ENCODE measurements at regions not wholly inside any gene's neighbourhood (a gene's known extent, or its start where the extent isn't known, plus 50 kb on each side); places are given as distances from the start of the nearest gene placed in this dataset.
A peak's percentile ranks its signal among the peaks of the same experiment; 100 is the strongest.
"Not testable (repeated sequence)": the region's sequence is repeated elsewhere in the genome, so short reads cannot be mapped to it uniquely, and the experiment has no call there.

DNA sequence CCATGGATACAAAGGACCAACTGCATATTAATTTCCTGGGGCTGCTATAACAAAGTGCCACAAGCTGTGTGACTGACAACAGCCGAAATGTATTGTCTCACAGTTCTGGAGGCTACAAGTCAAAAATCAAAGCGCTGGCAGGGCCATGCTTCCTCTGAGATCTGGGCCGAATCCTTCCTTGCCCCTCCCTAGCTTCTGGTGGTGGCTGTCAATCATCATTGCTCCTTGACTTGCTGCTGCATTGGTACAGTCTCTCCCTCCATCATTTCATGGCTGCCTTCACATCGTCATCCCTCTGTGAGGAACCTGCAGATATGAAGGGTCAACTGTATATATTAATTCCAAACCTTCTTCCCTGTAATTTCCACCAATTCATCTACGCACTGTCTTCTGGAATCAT lies 118.3 kb downstream of the EXOC5 start:
- Histone ChIP-seq H3K27ac (no peak overlapping the region), H3K4me3 (no peak overlapping the region), H3K36me3 (no peaks in the 10 kb centered on the region), H3K9me3 (no peaks in the 10 kb centered on the region), H3K27me3 (no peaks in the 10 kb centered on the region), H3K4me1 (no peaks in the 10 kb centered on the region)
- ATAC-seq (ENCODE audit: low FRiP score in 2 of 2) (no peak), DNase-seq (no peak)
- TF ChIP-seq CTCF (IDR thresholded peaks at IDR 0.05), result no peak
- TF ChIP-seq POLR2AphosphoS5 (IDR thresholded peaks at IDR 0.05), result no peak
- TF ChIP-seq POLR2A (IDR thresholded peaks at IDR 0.05), result no peak
- no peak for TF ChIP-seq EP300 (IDR thresholded peaks at IDR 0.05)
- 89 to 96% methylated on average over 4 to 5 of the region's 5 CpGs for WGBS, 2 donors

DNA sequence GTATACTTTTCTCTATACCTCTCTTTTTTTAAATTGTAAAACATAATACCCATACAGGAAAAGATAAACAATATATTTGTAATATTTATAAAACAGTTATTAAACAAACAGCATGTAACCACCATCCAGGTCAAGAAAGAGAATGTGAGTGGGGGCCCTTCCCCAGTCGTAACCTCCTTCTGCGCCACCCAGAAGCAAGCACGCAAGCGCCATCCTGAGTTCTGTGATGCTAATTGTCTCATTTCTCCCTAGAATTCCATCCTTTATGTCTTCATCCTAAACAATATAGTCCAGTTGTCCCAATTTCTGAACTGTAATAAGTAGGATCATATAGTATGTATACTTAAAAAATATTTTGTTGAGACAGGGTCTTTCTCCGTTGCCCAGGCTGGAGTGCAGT lies 129.5 kb downstream of the EXOC5 start:
- Histone ChIP-seq H3K27ac (no peak overlapping the region), H3K4me3 (no peak overlapping the region), H3K27me3 (no peaks in the 10 kb centered on the region), H3K36me3 (no peaks in the 10 kb centered on the region), H3K4me1 (no peaks in the 10 kb centered on the region), H3K9me3 (no peaks in the 10 kb centered on the region)
- no peak for ATAC-seq (ENCODE audit: low FRiP score in 2 of 2)
- WGBS, 2 donors, result 87 to 91% methylated on average over 5 of the region's 5 CpGs
- no peak for TF ChIP-seq POLR2AphosphoS5 (IDR thresholded peaks at IDR 0.05)
- TF ChIP-seq EP300 (IDR thresholded peaks at IDR 0.05), result no peak
- TF ChIP-seq POLR2A (IDR thresholded peaks at IDR 0.05), result no peak
- TF ChIP-seq CTCF (IDR thresholded peaks at IDR 0.05), result no peak
- no peak for DNase-seq

DNA sequence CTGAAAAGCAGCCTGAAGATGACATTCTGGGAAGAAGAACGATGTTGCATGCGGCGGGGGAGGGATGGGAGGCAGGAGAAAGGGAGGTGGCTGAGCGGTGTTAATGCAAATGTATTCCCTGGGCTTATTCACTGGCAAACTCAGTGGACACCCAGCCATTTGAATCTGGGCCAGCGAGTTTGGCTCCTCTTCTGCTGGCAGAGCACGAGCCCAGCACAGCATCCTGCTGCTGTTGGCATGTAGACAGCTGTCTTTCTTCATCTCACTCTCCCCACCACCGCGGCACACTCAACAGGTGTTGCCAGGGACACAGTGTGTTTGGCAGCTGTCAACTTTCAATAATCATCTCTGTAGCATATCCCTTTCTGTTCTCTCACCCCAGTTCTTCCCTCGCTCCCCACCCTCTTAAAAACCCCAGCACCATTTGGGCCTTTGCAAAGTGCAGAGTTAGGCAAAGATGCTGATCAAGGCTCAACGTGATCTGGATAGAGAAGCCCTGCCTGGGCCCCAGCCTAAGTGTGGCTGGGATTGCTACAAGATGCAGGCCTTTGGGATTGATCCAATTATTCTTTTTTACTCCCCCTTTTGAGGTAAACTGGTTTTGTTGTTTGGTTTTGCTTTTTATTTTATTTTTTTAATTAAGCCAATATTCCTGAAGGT lies 131.9 kb downstream of the EXOC5 start:
- WGBS, 2 donors, result 59 to 66% methylated on average over 10 of the region's 10 CpGs
- DNase-seq (no peak), ATAC-seq (ENCODE audit: low FRiP score in 2 of 2) (no peak)
- no peaks in the 10 kb centered on the region for H3K9me3 ChIP-seq
- no peaks in the 10 kb centered on the region for H3K4me1 ChIP-seq
- H3K27me3 ChIP-seq, result no peaks in the 10 kb centered on the region
- H3K36me3 ChIP-seq, result no peaks in the 10 kb centered on the region
- no peak for TF ChIP-seq POLR2A (IDR thresholded peaks at IDR 0.05)
- no peak for TF ChIP-seq CTCF (IDR thresholded peaks at IDR 0.05)
- no peak for TF ChIP-seq POLR2AphosphoS5 (IDR thresholded peaks at IDR 0.05)
- no peak for TF ChIP-seq EP300 (IDR thresholded peaks at IDR 0.05)
- H3K27ac ChIP-seq, result no peak overlapping the region
- no peak overlapping the region for H3K4me3 ChIP-seq

- not testable (repeated sequence) for H3K9me3 ChIP-seq; H3K4me3 ChIP-seq; DNase-seq; H3K4me1 ChIP-seq; ATAC-seq (ENCODE audit: low FRiP score in 2 of 2); H3K36me3 ChIP-seq; H3K27me3 ChIP-seq; H3K27ac ChIP-seq
- WGBS, 2 donors, result 90 to 93% methylated on average over 6 of the region's 6 CpGs
These were observed 140.9 kb downstream of the EXOC5 start for GRCh38 chr14:57127809-57128208.

GRCh38 chr14:57122129-57122528 lies 146.6 kb downstream of the EXOC5 start:
- DNase-seq (no peak), ATAC-seq (ENCODE audit: low FRiP score in 2 of 2) (no peak)
- TF ChIP-seq CTCF (IDR thresholded peaks at IDR 0.05), result no peak
- no peak for TF ChIP-seq POLR2AphosphoS5 (IDR thresholded peaks at IDR 0.05)
- TF ChIP-seq EP300 (IDR thresholded peaks at IDR 0.05), result no peak
- TF ChIP-seq POLR2A (IDR thresholded peaks at IDR 0.05), result no peak
- Histone ChIP-seq H3K27me3 (no peaks in the 10 kb centered on the region), H3K27ac (no peak overlapping the region), H3K4me3 (no peak overlapping the region), H3K9me3 (no peaks in the 10 kb centered on the region), H3K36me3 (no peaks in the 10 kb centered on the region), H3K4me1 (no peaks in the 10 kb centered on the region)
- 64 to 70% methylated on average over 3 of the region's 3 CpGs for WGBS, 2 donors

- H3K4me1 ChIP-seq; H3K27me3 ChIP-seq; H3K36me3 ChIP-seq; H3K9me3 ChIP-seq; H3K27ac ChIP-seq; H3K4me3 ChIP-seq; ATAC-seq (ENCODE audit: low FRiP score in 2 of 2): not testable (repeated sequence)
- WGBS, 2 donors, result 63 to 85% methylated on average over 11 to 32 of the region's 32 CpGs
- peak in 1 of 2 donors; percentile 62 for DNase-seq
These were observed 156.5 kb downstream of the EXOC5 start for GRCh38 chr14:57112072-57112807.

DNA sequence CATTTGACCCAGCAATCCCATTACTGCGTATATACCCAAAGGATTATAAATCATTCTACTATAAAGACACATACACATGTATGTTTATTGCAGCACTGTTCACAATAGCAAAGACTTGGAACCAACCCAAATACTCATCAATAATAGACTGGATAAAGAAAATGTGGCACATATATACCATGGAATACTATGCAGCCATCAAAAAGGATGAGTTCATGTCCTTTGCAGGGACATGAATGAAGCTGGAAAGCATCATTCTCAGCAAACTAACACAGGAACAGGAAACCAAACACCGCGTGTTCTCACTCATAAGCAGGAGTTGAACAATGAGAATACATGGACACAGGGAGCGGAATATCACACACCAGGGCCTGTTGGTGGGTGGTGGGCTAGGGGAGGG lies 158.3 kb downstream of the EXOC5 start:
- WGBS, 2 donors, result 85 to 94% methylated on average over 4 of the region's 4 CpGs
- H3K4me1 ChIP-seq; H3K9me3 ChIP-seq; H3K27ac ChIP-seq; H3K27me3 ChIP-seq; H3K36me3 ChIP-seq; DNase-seq; H3K4me3 ChIP-seq; ATAC-seq (ENCODE audit: low FRiP score in 2 of 2): not testable (repeated sequence)
